ENCODE measurements at regions not wholly inside any gene's neighbourhood (a gene's known extent, or its start where the extent isn't known, plus 50 kb on each side); places are given as distances from the start of the nearest gene placed in this dataset.
"Not testable (repeated sequence)": the region's sequence is repeated elsewhere in the genome, so short reads cannot be mapped to it uniquely, and the experiment has no call there.

DNA sequence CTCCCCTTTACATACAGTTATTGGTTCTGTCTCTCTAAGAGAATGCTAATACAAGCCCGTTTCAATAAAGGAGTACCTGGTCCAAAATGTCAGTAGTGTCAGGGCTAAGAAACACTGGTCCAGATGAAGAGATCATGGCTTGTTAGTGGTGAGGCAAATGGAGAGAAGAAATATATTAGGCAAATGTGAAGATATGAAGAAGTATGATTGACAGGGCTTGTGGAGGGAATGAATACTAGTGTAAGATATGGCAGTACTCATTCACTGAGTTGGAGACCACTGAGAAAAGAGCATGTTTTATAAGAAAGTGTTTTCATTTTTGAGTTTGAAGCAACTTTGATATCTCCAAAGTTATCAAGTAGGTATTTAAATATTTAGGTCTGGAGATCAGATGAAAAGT lies 290.5 kb upstream of the MEF2C start:
- intact Hi-C loops (cut with micrococcal nuclease) = no loop called here

DNA sequence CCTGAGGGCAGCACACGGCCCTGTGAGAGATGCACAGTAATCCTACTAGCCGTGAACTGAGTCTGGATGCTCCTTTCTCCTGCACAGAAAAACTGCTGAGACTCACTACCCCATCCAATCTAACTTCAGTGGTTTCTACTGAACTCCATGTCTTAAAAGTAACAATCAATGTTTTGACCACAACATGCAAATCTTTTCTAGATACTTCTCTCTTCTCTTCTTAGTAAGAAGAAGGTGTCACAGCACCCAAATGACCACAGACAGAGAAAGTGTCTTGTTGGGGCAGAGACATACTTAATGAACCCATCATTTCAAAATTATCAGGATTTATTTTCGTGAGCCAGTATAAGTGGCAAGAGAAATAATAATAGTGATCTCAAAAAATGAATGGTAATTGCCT lies 285.8 kb upstream of the MEF2C start:
- intact Hi-C loops (cut with micrococcal nuclease) = no loop called here

DNA sequence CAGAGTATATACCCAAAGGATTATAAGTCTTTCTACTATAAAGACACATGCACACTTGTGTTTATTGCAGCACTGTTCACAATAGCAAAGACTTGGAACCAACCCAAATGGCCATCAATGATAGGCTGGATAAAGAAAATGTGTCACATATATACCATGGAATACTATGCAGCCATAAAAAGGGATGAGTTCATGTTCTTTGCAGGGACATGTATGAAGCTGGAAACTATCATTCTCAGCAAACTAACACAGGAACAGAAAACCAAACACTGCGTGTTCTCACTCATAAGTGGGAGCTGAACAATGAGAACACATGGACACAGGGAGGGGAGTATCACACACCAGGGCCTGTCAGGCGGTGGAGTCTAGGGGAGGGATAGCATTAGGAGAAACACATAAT lies 281.7 kb upstream of the MEF2C start:
- intact Hi-C loops (cut with micrococcal nuclease) = not testable (repeated sequence)

DNA sequence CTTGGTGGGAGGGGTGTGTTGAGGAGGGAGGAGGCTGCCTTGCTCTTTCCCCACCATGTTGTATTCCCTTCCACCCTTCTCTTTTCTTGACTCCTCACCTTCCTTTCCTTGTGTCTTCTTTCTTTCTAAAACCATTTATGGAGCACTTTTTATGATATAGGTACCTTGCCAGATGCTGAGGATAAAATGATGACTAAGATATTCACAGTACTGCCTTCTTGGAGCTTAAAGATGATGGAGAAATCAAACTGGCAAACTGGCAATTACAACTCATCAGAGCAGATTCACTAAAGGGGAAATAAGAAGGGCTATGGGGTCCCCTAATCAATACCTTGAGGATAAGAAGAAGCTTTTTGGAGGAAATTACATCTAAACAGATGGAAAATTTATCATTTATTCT lies 273.2 kb upstream of the MEF2C start:
- intact Hi-C loops (cut with micrococcal nuclease) = no loop called here

DNA sequence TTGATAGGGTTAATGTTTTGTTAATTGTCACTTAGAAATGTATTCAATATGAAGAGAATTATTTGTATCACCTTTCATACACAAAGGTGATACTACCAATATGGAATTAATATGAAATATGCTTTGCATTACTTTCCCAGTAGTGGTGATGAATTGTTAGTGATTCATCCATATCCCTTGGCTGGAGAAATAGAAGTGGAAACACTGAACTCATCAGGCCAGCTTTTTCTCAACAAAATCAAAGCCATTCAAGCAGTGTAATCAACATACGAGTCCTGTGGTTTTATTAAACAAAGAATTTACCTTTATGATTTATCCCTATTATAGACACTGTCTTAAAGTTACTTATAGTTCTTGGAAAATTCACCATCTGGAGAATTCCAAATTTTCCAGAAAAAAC lies 264.0 kb upstream of the MEF2C start:
- intact Hi-C loops (cut with micrococcal nuclease) = no loop called here

DNA sequence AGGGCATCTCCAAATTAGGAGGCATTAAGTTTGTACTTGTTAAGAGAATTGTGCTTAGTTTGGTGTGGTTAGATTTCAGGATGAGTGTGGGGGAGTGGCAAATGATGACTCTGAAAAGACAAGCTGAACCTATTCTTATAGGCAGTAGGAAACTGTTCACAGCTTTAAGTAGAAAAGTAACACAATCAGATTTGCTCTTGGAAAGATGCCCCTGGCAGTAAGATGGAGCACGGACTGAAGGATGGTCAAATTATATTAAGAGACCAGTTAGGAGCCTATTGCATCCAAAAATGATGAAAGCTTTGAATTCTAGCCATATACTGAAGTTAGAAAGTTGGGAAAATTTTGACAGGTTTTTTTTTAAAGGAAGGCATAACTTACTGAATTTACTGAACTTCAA lies 254.2 kb upstream of the MEF2C start:
- intact Hi-C loops (cut with micrococcal nuclease) = no loop called here

DNA sequence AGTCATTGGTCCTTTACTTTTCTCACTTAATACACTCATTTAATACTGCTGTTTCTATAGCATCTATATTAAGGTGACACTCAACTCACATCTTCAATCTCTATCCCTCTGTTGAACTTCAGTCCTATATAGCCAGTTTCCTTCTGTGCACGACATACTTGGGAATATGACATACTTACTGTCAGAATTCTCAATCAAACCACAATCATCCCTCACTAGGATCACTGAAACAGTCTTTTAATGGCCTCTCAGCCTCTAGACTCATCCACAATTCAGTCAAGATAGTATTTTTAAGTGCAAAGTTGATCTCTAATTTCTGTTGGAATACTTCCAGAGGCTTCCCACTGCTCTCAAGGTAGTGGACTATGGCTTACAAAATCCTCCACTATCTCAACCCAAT lies 251.0 kb upstream of the MEF2C start:
- intact Hi-C loops (cut with micrococcal nuclease) = no loop called here

DNA sequence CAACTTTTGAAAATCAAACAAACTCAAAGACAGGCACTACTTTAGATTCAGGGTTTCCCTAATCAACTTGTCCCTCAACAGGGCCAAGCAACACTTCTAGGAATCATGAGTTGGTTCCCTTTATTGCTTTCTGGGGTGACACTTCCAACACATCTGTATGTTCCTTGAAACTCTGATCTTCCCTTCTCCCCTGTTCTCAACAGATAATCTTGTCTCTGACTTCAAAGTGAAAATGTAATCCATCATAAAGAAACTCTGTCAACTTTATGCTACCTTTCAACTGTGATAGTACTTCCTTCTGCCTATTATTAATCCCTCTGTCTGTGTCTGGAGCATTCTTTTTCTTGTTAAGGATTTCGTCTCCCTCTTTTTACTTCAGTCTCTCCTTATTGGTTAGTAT lies 250.1 kb upstream of the MEF2C start:
- intact Hi-C loops (cut with micrococcal nuclease) = no loop called here

DNA sequence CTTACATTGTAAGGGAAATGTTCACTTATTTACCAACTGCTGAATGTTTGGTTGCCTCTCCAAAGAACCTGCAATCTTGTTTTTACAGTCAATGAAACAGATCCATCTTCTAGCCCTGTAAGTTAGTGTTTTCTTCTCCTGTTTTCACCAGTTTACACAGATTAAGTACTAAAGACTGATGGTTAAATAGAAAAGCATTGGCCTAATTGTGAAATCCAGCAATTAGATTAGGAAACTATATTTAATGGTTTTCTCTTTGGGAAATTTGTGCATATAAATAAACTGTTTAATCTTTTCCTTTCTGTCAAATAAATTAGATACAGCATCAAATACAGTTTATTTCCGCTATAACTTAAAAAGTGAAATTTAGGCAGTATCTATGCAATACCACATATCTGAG lies 247.9 kb upstream of the MEF2C start:
- intact Hi-C loops (cut with micrococcal nuclease) = no loop called here

DNA sequence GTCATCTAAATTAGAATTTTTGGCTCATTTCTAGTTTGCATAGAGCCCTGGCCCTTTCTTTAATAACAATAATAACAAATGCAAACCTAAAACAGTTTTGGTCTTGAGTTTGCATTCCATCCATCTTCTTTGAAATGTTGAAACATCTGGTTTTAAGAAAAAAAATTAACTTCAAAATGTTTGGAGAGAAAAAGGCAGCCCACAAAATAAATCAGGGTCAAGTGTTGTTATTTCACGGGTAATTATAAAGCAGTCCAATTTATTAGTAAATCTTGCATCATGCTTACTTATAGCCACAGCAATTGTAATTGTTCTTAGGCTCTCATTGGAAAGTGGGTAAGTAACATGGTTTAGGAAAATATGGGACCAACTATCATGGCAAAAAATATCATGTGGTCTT lies 247.0 kb upstream of the MEF2C start:
- intact Hi-C loops (cut with micrococcal nuclease) = no loop called here

DNA sequence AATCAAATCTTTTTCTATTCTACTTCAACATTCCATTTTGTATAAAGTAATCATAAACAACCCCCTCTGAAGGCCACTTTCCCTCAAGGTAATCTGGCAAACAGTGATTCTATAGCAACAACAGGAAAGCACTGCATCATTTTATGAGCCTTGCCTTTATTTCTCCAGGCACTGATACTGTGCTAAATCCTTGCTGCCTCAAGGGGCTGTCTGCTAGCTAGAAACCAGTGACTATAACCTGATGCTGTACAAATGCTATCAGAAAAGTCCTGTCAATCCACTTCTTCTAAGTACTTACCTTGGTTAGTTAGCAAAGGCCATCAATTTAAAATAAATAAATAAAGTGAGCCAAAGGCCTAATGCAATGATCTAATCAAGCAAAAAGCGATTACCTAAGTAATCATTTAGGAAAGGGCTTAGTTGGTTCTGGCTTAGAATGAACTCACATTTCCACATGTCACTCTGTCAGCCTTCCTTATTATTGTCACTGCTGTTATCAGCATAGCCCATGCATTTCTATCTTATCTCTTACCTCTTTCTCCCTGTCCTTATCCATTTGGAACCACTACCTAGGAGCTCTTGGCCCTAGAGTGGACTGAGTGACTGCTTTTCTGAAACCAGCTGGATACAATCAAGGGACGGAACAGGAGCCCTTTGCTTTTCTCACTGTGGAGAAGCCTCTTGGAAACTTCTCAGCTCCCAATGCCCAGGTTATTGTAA lies 246.1 kb upstream of the MEF2C start:
- intact Hi-C loops (cut with micrococcal nuclease) = no loop called here

DNA sequence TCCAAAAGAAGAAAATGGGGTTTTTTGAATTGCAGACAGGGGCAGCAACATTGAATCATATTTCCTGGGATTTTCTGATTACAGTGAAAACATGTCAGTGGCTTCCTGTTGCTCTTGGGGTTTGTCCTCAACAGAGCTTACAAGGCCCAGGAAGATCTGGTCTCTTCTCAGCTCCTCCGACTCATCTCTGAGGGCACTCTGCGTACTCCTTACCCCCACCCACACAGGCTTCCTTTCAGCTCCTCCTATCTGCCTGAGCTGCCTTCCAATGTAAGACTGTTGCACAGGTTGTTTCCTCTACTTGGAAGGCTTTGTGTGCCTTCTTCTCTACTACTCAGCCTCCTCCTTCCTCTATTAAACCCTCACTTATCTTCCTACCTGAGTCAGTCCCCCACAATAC lies 245.1 kb upstream of the MEF2C start:
- intact Hi-C loops (cut with micrococcal nuclease) = no loop called here

DNA sequence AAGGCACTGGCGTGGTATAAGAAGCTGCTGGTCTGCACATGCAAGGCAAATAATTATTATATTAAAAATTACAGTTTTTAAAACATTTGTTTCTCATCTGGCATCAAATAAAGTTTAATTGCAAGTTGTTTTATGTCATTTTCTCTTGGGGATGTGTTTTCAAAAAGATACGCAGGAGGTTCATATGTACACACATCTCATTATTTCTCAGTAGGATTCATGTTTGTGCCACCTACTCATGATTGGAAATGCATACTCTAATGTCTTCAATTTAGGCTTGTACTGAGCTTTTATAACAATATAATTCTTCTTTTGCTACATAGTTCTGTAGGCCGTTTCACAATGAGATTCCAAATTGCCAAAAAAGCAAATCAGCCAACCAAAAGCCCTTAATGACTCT lies 244.2 kb upstream of the MEF2C start:
- intact Hi-C loops (cut with micrococcal nuclease) = no loop called here

DNA sequence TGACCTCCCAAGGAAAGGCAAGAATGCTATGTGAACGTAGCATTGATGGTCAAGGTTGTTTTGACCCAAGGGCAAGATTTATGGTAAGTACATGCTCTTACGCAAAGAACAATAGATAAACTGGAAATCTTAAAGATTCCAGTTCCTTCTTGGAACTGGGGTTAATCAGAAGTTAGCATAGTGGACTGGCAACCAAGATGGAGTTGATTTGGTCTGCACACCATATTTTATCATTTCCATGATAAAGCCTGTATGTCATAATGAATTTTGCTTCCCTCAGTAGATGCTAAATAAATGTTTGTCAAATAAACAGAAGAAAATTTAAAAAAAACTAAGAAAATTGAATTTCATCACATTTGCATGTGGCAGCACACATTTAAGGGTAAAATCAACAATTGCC lies 242.4 kb upstream of the MEF2C start:
- intact Hi-C loops (cut with micrococcal nuclease) = no loop called here

DNA sequence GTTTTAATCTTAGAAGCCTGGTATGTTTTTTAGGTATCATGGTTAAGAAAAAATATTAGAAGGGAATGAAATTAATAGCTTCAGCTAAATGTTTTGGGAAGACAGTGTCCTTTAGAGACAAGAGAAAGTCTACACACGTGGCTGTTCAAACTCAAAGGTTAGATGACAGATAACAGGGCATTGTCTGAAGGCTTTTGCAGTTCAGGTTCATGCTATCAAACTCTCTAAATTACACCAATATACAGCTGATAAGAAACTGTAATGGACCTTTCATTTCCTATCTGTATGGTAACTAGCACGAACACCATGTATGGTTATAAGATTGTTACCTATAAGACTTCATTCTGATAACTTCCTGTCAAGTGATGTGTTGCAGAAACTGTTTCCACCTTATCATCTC lies 240.6 kb upstream of the MEF2C start:
- intact Hi-C loops (cut with micrococcal nuclease) = no loop called here

DNA sequence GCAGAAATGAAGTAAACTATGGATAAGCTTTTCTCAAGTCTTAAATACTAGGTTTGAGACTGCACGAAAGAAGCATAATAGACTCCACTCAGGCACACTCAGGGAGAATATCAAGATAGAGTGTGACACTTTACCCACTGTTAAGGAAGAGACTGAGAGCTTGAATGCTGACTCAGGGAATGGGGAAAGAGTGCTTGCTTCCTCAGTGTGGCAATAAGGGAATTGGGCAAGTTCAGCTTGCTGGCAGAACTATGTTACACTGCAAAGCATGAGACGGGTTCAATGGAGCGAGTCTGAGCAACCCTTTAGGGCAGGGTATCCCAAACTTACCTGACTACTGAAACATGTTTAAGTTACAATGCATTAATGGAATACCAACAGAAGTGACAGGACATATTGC lies 237.7 kb upstream of the MEF2C start:
- intact Hi-C loops (cut with micrococcal nuclease) = no loop called here

DNA sequence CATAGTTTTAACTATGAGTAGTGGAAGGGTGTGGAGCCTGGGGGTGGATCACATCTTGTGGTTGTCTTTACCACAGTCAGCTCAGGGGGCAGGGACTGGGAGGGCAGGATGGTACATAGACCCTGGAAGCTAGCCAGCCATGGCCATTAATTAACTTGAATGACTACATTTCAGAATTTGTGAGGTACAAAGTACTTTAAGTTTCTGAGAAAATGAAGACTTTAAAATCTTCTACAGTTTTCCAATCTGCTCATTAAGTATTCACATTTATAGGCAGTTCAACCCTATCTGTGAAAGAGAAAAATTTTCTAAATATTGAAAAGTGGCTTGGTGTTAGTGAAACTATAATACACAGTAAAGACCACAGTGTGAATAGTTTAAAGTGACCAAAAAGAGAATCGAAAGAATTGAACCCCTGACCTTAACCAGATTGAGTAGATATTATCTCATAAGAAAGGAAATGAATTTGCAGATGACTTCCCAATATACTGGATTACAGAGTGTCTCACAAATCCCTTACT lies 234.2 kb upstream of the MEF2C start:
- intact Hi-C loops (cut with micrococcal nuclease) = no loop called here

DNA sequence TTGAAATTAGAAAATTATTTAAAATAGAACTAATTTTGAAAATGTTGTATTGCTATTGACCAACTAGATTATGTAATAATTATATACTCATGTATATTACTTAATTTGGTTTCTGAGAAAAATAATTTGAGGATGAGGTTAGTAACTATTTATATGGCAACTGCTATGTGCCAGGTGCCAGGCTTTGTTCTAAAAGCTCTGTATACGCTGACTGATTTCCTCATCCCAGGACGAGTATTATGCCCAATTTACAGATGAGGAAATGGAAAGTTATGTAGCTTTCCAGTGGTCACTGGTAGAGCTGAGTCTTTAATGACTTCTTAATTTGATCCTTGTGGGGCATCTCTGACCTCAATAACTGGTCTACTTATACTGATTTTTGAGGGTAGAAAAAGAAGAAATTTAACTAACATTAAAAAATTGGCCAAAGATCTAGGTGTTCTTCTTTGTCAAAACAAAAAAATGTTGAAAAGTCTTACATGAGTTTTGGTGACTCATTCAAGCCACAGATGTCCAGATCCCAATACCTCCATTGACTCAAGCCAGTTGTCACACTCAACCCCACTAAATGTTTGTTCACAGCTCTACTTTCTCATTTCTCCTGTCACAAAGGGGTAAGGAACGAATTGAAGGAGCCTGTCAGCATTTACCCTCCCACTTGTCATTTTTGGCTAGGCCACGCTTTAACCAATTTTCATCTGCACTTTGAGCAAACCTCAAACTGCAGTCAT lies 228.1 kb upstream of the MEF2C start:
- intact Hi-C loops (cut with micrococcal nuclease) = no loop called here

DNA sequence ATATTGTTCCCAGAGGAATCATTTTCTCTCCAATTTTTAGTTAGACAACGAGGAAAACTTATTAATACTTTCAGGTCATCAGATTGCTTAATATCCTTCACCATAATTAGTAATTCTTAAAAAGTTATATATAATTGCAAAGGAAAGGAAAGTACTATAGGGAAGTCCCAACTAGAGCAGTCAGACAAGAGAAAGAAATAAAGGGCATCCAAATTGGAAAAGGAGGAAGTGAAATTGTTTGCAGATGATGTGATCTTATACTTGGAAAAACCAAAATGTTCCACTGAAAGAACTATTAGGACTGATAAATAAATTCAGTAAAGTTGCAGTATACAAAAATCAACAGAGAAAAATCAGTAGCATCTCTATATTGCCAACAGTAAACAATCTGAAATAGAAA lies 223.5 kb upstream of the MEF2C start:
- intact Hi-C loops (cut with micrococcal nuclease) = no loop called here

DNA sequence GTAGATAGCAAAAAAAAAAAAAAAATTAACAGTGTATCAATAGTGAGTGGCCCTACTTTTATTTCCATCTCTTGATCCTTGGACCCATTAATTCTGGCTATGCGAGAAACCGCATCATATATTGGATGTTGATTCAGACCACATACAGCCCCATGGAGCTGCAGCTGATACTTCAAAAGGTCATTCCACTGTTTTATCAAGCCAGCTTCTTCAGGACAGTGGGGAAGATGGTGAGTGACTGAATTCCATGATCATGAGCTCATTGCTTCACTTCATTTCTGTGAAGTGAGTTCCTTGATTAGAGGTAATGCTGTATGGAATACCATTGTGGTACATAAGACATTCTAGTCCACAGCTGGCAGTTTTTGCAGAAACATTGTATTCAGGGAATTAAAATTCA lies 222.9 kb upstream of the MEF2C start:
- intact Hi-C loops (cut with micrococcal nuclease) = no loop called here

DNA sequence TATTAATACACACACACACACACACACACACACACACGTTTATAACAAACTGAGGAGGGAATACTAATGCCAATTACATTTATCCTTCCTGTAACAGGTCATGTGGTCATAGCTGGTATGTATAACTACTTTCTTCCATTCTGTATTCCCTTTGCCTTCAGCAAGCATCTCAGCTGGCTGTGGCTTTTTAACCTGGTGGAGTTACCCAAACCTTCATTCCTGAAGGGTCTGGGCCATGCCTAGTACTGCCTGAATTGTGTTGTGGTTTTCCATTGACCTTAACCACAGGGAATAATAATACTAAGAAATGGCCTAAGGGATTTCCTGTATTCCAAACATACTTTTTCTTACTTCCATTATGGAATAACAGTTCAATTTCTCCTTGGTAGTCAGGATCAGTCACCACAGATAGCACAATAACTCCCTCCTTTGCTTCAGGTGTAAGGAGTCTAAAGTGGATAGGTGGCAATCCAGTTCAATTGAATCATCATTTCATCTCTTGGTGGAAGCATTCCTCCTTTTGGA lies 222.2 kb upstream of the MEF2C start:
- intact Hi-C loops (cut with micrococcal nuclease) = no loop called here

DNA sequence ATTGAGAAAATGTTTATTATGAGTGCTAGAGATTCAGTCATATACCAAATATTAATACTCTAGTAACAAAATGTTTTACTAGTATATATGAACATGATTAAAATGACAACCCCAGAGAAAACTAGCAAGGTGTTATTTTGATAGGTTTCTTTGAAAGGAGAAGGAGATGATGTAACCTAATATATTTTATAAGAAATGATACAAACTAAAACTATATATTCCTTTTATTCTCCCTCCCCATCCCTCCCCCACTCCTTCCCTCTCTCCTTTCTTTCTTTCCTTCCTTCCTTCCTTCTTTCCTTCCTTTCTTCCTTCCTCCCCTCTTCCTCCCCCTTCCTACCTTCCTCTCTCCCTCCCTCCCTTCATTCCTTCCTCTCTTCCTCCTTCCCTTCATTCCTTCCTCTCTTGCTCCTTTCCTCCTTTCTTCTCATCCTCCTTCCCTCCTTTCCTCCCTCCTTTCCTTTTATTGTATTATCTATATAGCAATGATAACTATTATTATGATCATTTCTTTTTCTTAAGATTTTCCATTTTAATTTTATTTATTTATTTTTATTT lies 215.3 kb upstream of the MEF2C start:
- intact Hi-C loops (cut with micrococcal nuclease) = no loop called here

DNA sequence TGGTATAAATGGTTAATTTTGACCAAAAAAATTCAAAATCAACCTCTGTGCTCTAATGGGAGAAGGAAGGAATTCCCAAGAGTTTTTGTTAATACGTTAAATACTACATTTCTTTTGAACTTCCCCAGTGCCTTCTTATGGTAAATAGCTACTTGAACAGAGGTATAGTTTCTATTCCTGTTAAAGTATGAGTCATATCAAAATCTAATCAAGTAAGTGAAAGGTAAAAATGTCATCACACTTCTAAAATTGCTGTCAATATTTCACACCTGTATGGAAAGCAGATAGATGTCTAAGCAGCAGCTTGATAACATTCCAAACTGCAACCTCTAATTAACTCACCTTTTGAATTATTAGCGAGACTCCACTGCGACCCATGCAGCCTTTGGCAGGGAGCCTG lies 214.1 kb upstream of the MEF2C start:
- intact Hi-C loops (cut with micrococcal nuclease) = no loop called here

Data from T-helper 1 cell treated with Interleukin-12 subunit alpha and Interleukin-12 subunit beta and Interleukin-4 antibody, amounts not matched to agents 30 ng/mL and 1 ng/mL, for 36 hours (primary cell).